Common myeloid progenitor, CD34-positive (primary cell): ENCODE measurements at regions not wholly inside any gene's neighbourhood (a gene's known extent, or its start where the extent isn't known, plus 50 kb on each side); places are given as distances from the start of the nearest gene placed in this dataset.

Experiments
- CTCF ChIA-PET: fragments of 350-600 bp; sonication (Branson Sonifier 250); formaldehyde crosslinking; loops from one replicate; lab custom pipeline; 2021; ENCODE audit warnings: antibody characterized with exemption; lab: Charles Lee
- POLR2A ChIA-PET: fragments of 350-600 bp; sonication (Branson Sonifier 250); formaldehyde crosslinking; loops from one replicate; lab custom pipeline; 2021; ENCODE audit warnings: antibody characterized with exemption; lab: Charles Lee
- DNase-seq, 3 donors: peaks; one replicate each; pipeline versions ENCODE4 v3.0.0 to v3.0.0-alpha.2; 2013
- H3K27ac ChIP-seq, 2 experiments: 1 replicate in 1 of 2; 2 replicates in 1 of 2; pipeline ENCODE4 v1.7.0; 2013; ENCODE audit warnings: inconsistent platforms in 2 of 2, low read length in 2 of 2, mild to moderate bottlenecking in 2 of 2, low read depth in 1 of 2, moderate library complexity in 1 of 2; ENCODE audit not compliant: severe bottlenecking in 2 of 2, insufficient read depth in 1 of 2, poor library complexity in 1 of 2
- H3K27me3 ChIP-seq, 5 experiments: replicated peaks in 2 of 5; 1 replicate in 3 of 5; 2 replicates in 2 of 5; pipeline versions ENCODE4 v1.6.1 to v1.7.0; 2013; ENCODE audit warnings: low read length in 4 of 5, mild to moderate bottlenecking in 2 of 5, moderate library complexity in 2 of 5, inconsistent platforms in 1 of 5; ENCODE audit not compliant: insufficient read depth in 5 of 5, control insufficient read depth in 4 of 5
- H3K36me3 ChIP-seq, 4 experiments: 1 replicate in 2 of 4; 2 replicates in 2 of 4; pipeline versions ENCODE4 v1.6.1 to v1.7.0; 2013; ENCODE audit warnings: low read length in 3 of 4, control low read depth in 1 of 4, mild to moderate bottlenecking in 1 of 4; ENCODE audit not compliant: control insufficient read depth in 4 of 4, insufficient read depth in 4 of 4
- H3K4me1 ChIP-seq, 4 experiments: 1 replicate in 3 of 4; 2 replicates in 1 of 4; pipeline versions ENCODE4 v1.6.1 to v1.7.1; 2013; ENCODE audit warnings: low read length in 3 of 4, mild to moderate bottlenecking in 3 of 4, control low read depth in 1 of 4, inconsistent platforms in 1 of 4, moderate library complexity in 1 of 4; ENCODE audit not compliant: control insufficient read depth in 4 of 4, insufficient read depth in 4 of 4; ENCODE audit errors: control extremely low read depth in 1 of 4
- H3K4me3 ChIP-seq, 7 experiments: 1 replicate in 4 of 7; 2 replicates in 3 of 7; pipeline versions ENCODE4 v1.5.1 to v1.7.0; 2013; ENCODE audit warnings: mild to moderate bottlenecking in 7 of 7, low read length in 6 of 7, moderate library complexity in 6 of 7, inconsistent platforms in 2 of 7, low read depth in 2 of 7, control low read depth in 1 of 7; ENCODE audit not compliant: insufficient read depth in 4 of 7, control insufficient read depth in 1 of 7; ENCODE audit errors: extremely low read depth in 1 of 7
- H3K9me3 ChIP-seq, 5 experiments: 1 replicate in 4 of 5; 2 replicates in 1 of 5; pipeline versions ENCODE4 v1.6.1 to v1.7.1; 2013; ENCODE audit warnings: low read length in 4 of 5, mild to moderate bottlenecking in 2 of 5, inconsistent platforms in 1 of 5, low read depth in 1 of 5, moderate library complexity in 1 of 5; ENCODE audit not compliant: control insufficient read depth in 4 of 5, insufficient read depth in 2 of 5; ENCODE audit errors: control extremely low read depth in 1 of 5
- WGBS: methylation state at CpG from one replicate; pipeline ENCODE4 v1.1.5; 2013; ENCODE audit not compliant: insufficient coverage; 5-methylcytosine and 5-hydroxymethylcytosine counted together

GRCh38 chr12:22916815-22917214 is 291.8 kb downstream of the ETNK1 start:
- no peak overlapping the region for H3K27ac ChIP-seq
- no peak for DNase-seq
- H3K4me3 ChIP-seq: no peak overlapping the region
- WGBS: no CpG with 5 or more reads among the region's 4 CpGs
- no peaks in the 10 kb centered on the region for H3K9me3 ChIP-seq
- ChIA-PET CTCF (no interaction called here), POLR2A (no interaction called here)
- no peaks in the 10 kb centered on the region for H3K4me1 ChIP-seq
- H3K27me3 ChIP-seq: peaks cover 0 to 2% (median 0%) of the 10 kb centered on the region in 5 experiments
- no peaks in the 10 kb centered on the region for H3K36me3 ChIP-seq

- Histone ChIP-seq H3K4me1 (no peaks in the 10 kb centered on the region), H3K4me3 (no peak overlapping the region), H3K27me3 (peaks cover 0 to 2% (median 0%) of the 10 kb centered on the region in 5 experiments), H3K27ac (no peak overlapping the region), H3K36me3 (no peaks in the 10 kb centered on the region), H3K9me3 (no peaks in the 10 kb centered on the region)
- ChIA-PET CTCF (no interaction called here), POLR2A (no interaction called here)
- DNase-seq: no peak
- 97% methylated on average over 3 of the region's 3 CpGs for WGBS
Measured at GRCh38 chr12:22919883-22920282, 294.9 kb downstream of the ETNK1 start.

GRCh38 chr12:22923768-22924167 is 298.8 kb downstream of the ETNK1 start:
- POLR2A ChIA-PET: no interaction called here
- WGBS: no CpG with 5 or more reads among the region's 2 CpGs

GRCh38 chr12:22924391-22924790 is 299.4 kb downstream of the ETNK1 start:
- H3K27me3 ChIP-seq: peaks cover 0 to 2% (median 0%) of the 10 kb centered on the region in 5 experiments
- no peak for DNase-seq
- ChIA-PET POLR2A (no interaction called here), CTCF (no interaction called here)
- H3K9me3 ChIP-seq: no peaks in the 10 kb centered on the region
- no peaks in the 10 kb centered on the region for H3K4me1 ChIP-seq
- 100% methylated on average over 1 of the region's 2 CpGs for WGBS
- no peak overlapping the region for H3K27ac ChIP-seq
- no peak overlapping the region for H3K4me3 ChIP-seq
- H3K36me3 ChIP-seq: no peaks in the 10 kb centered on the region

More at GRCh38 chr12:22923768-22924167, 298.8 kb downstream of the ETNK1 start:
- DNase-seq: no peak
- H3K36me3 ChIP-seq: no peaks in the 10 kb centered on the region
- H3K4me3 ChIP-seq: no peak overlapping the region
- no peak overlapping the region for H3K27ac ChIP-seq
- no peaks in the 10 kb centered on the region for H3K4me1 ChIP-seq
- H3K9me3 ChIP-seq: no peaks in the 10 kb centered on the region
- CTCF ChIA-PET: no interaction called here
- H3K27me3 ChIP-seq: peaks cover 0 to 2% (median 0%) of the 10 kb centered on the region in 5 experiments

GRCh38 chr12:22925623-22926022 is 300.7 kb downstream of the ETNK1 start:
- ChIA-PET CTCF (no interaction called here), POLR2A (no interaction called here)
- Histone ChIP-seq H3K9me3 (no peaks in the 10 kb centered on the region), H3K36me3 (no peaks in the 10 kb centered on the region), H3K27me3 (peaks cover 0 to 2% (median 0%) of the 10 kb centered on the region in 5 experiments), H3K27ac (no peak overlapping the region), H3K4me1 (no peaks in the 10 kb centered on the region), H3K4me3 (no peak overlapping the region)
- no CpG with 5 or more reads among the region's 2 CpGs for WGBS
- DNase-seq: no peak

- Histone ChIP-seq H3K9me3 (no peaks in the 10 kb centered on the region), H3K27me3 (no peaks in the 10 kb centered on the region), H3K27ac (no peak overlapping the region), H3K4me3 (no peak overlapping the region), H3K4me1 (no peaks in the 10 kb centered on the region), H3K36me3 (no peaks in the 10 kb centered on the region)
- DNase-seq: no peak
- ChIA-PET POLR2A (no interaction called here), CTCF (interaction anchor here (1.2 kb wide), 1 partner anchor 10 kb away, joined by 3 read pairs; no protein-coding TSS in a partner anchor)
- no CpG with 5 or more reads among the region's 1 CpG for WGBS
Measured at GRCh38 chr12:22932431-22932830, 307.5 kb downstream of the ETNK1 start.

GRCh38 chr12:22935090-22935489 is 310.1 kb downstream of the ETNK1 start:
- no peaks in the 10 kb centered on the region for H3K36me3 ChIP-seq
- CTCF ChIA-PET: no interaction called here
- H3K4me1 ChIP-seq: no peaks in the 10 kb centered on the region
- no peak overlapping the region for H3K4me3 ChIP-seq
- no peak for DNase-seq
- WGBS: 93% methylated on average over 9 of the region's 12 CpGs
- no peaks in the 10 kb centered on the region for H3K9me3 ChIP-seq
- H3K27me3 ChIP-seq: no peaks in the 10 kb centered on the region
- no peak overlapping the region for H3K27ac ChIP-seq
- POLR2A ChIA-PET: no interaction called here
